ENCODE measurements at regions not wholly inside any gene's neighbourhood (a gene's known extent, or its start where the extent isn't known, plus 50 kb on each side); places are given as distances from the start of the nearest gene placed in this dataset.

GRCh38 chr14:86088156-86088555 lies 558.2 kb downstream of the FLRT2 start:
- TF ChIP-seq CTCF (IDR thresholded peaks at IDR 0.05) = no peak
- Histone ChIP-seq H3K4me1 (no peaks in the 10 kb centered on the region), H3K27me3 (no peaks in the 10 kb centered on the region), H3K4me3 (no peak overlapping the region), H3K36me3 (no peaks in the 10 kb centered on the region), H3K9me3 (no peaks in the 10 kb centered on the region), H3K27ac (no peak overlapping the region)
- ATAC-seq (no peak), DNase-seq (no peak)
- intact Hi-C loops (cut with DNase I) = no loop called here
- WGBS (ENCODE audit: insufficient coverage, low coverage, low lambda C conversion rate, missing lambda C conversion rate) = 85% methylated on average over 1 of the region's 1 CpG

GRCh38 chr14:86087377-86087776 lies 557.4 kb downstream of the FLRT2 start:
- Histone ChIP-seq H3K27me3 (no peaks in the 10 kb centered on the region), H3K9me3 (no peaks in the 10 kb centered on the region), H3K36me3 (no peaks in the 10 kb centered on the region), H3K4me1 (no peaks in the 10 kb centered on the region), H3K27ac (no peak overlapping the region), H3K4me3 (no peak overlapping the region)
- ATAC-seq (no peak), DNase-seq (no peak)
- no peak for TF ChIP-seq POLR2A (IDR thresholded peaks at IDR 0.05)
- WGBS (ENCODE audit: insufficient coverage, low coverage, low lambda C conversion rate, missing lambda C conversion rate) = 18% methylated on average over 2 of the region's 2 CpGs
- intact Hi-C loops (cut with DNase I) = no loop called here

- no peak overlapping the region for H3K4me3 ChIP-seq
- H3K9me3 ChIP-seq = no peaks in the 10 kb centered on the region
- ATAC-seq (no peak), DNase-seq (no peak)
- no peak overlapping the region for H3K27ac ChIP-seq
- TF ChIP-seq POLR2A (IDR thresholded peaks at IDR 0.05) (no peak), CTCF (IDR thresholded peaks at IDR 0.05) (no peak)
- 33% methylated on average over 1 of the region's 1 CpG for WGBS (ENCODE audit: insufficient coverage, low coverage, low lambda C conversion rate, missing lambda C conversion rate)
- H3K36me3 ChIP-seq = no peaks in the 10 kb centered on the region
- H3K4me1 ChIP-seq = no peaks in the 10 kb centered on the region
- intact Hi-C loops (cut with DNase I) = no loop called here
- H3K27me3 ChIP-seq = no peaks in the 10 kb centered on the region
These were observed 557.0 kb downstream of the FLRT2 start for GRCh38 chr14:86086962-86087361.

GRCh38 chr14:86084097-86084496 lies 554.2 kb downstream of the FLRT2 start:
- DNase-seq = no peak
- no peak for TF ChIP-seq POLR2A (IDR thresholded peaks at IDR 0.05)
- TF ChIP-seq CTCF (IDR thresholded peaks at IDR 0.05) = no peak
- intact Hi-C loops (cut with DNase I) = no loop called here
- H3K27me3 ChIP-seq = no peaks in the 10 kb centered on the region
- no peaks in the 10 kb centered on the region for H3K9me3 ChIP-seq
- H3K4me1 ChIP-seq = no peaks in the 10 kb centered on the region
- ATAC-seq = no peak
- no peak overlapping the region for H3K4me3 ChIP-seq
- WGBS (ENCODE audit: insufficient coverage, low coverage, low lambda C conversion rate, missing lambda C conversion rate) = 42% methylated on average over 1 of the region's 1 CpG
- H3K27ac ChIP-seq = no peak overlapping the region
- no peaks in the 10 kb centered on the region for H3K36me3 ChIP-seq

GRCh38 chr14:86083616-86084015 lies 553.7 kb downstream of the FLRT2 start:
- no peak for ATAC-seq
- H3K36me3 ChIP-seq = no peaks in the 10 kb centered on the region
- H3K27ac ChIP-seq = no peak overlapping the region
- TF ChIP-seq POLR2A (IDR thresholded peaks at IDR 0.05) = no peak
- TF ChIP-seq CTCF (IDR thresholded peaks at IDR 0.05) = no peak
- H3K4me1 ChIP-seq = no peaks in the 10 kb centered on the region
- intact Hi-C loops (cut with DNase I) = no loop called here
- H3K9me3 ChIP-seq = no peaks in the 10 kb centered on the region
- H3K4me3 ChIP-seq = no peak overlapping the region
- H3K27me3 ChIP-seq = no peaks in the 10 kb centered on the region
- DNase-seq = no peak

Data from right lobe of liver (tissue), 6 donors.